ENCODE measurements at regions not wholly inside any gene's neighbourhood (a gene's known extent, or its start where the extent isn't known, plus 50 kb on each side); places are given as distances from the start of the nearest gene placed in this dataset.

- H3K4me1 ChIP-seq (ENCODE audit: insufficient read depth, low read length): no peaks in the 10 kb centered on the region
- DNase-seq (no peak), ATAC-seq (ENCODE audit: insufficient read depth, low read depth) (no peak)
- H3K9me3 ChIP-seq (ENCODE audit: insufficient read depth, low read length, severe bottlenecking): no peaks in the 10 kb centered on the region
- H2AFZ ChIP-seq (ENCODE audit: low read depth, low read length): no peak overlapping the region
- H3K4me3 ChIP-seq (ENCODE audit: low read depth in 1 of 2, low read length in 2 of 2): no peak overlapping the region
- H3K27ac ChIP-seq (ENCODE audit: low read length): no peak overlapping the region
- H4K20me1 ChIP-seq (ENCODE audit: insufficient read depth, low read length): no peaks in the 10 kb centered on the region
- no peaks in the 10 kb centered on the region for H3K36me3 ChIP-seq (ENCODE audit: insufficient read depth, low read length)
- H3K4me2 ChIP-seq (ENCODE audit: insufficient read depth, low read length): no peak overlapping the region
- TF ChIP-seq CTCF (IDR thresholded peaks at IDR 0.05; ENCODE audit: borderline replicate concordance, extremely low read depth, low read length, poor library complexity, severe bottlenecking) (peak; percentile 1), EZH2 (IDR thresholded peaks at IDR 0.05; ENCODE audit: borderline replicate concordance, low read depth, low read length, severe bottlenecking) (no peak)
- H3K79me2 ChIP-seq (ENCODE audit: insufficient read depth, low read length): no peaks in the 10 kb centered on the region
- H3K9ac ChIP-seq (ENCODE audit: low read depth, low read length): no peak overlapping the region
- H3K27me3 ChIP-seq (ENCODE audit: insufficient read depth, low read length, poor library complexity): no peaks in the 10 kb centered on the region
Observed at GRCh38 chr14:89015016-89015415, 190.6 kb downstream of the TTC8 start.

- DNase-seq (no peak), ATAC-seq (ENCODE audit: insufficient read depth, low read depth) (no peak)
- Histone ChIP-seq H3K4me2 (ENCODE audit: insufficient read depth, low read length) (no peak overlapping the region), H3K4me1 (ENCODE audit: insufficient read depth, low read length) (no peaks in the 10 kb centered on the region), H3K27ac (ENCODE audit: low read length) (no peak overlapping the region), H3K79me2 (ENCODE audit: insufficient read depth, low read length) (no peaks in the 10 kb centered on the region), H3K9me3 (ENCODE audit: insufficient read depth, low read length, severe bottlenecking) (no peaks in the 10 kb centered on the region), H3K4me3 (ENCODE audit: low read depth in 1 of 2, low read length in 2 of 2) (no peak overlapping the region), H2AFZ (ENCODE audit: low read depth, low read length) (no peak overlapping the region), H3K27me3 (ENCODE audit: insufficient read depth, low read length, poor library complexity) (no peaks in the 10 kb centered on the region), H3K9ac (ENCODE audit: low read depth, low read length) (no peak overlapping the region), H4K20me1 (ENCODE audit: insufficient read depth, low read length) (no peaks in the 10 kb centered on the region), H3K36me3 (ENCODE audit: insufficient read depth, low read length) (no peaks in the 10 kb centered on the region)
- TF ChIP-seq CTCF (IDR thresholded peaks at IDR 0.05; ENCODE audit: borderline replicate concordance, extremely low read depth, low read length, poor library complexity, severe bottlenecking) (no peak), EZH2 (IDR thresholded peaks at IDR 0.05; ENCODE audit: borderline replicate concordance, low read depth, low read length, severe bottlenecking) (no peak)
Observed at GRCh38 chr14:89017417-89017816, 193.0 kb downstream of the TTC8 start.

- Histone ChIP-seq H3K4me1 (ENCODE audit: insufficient read depth, low read length) (no peaks in the 10 kb centered on the region), H3K27ac (ENCODE audit: low read length) (no peak overlapping the region), H3K79me2 (ENCODE audit: insufficient read depth, low read length) (no peaks in the 10 kb centered on the region), H3K4me3 (ENCODE audit: low read depth in 1 of 2, low read length in 2 of 2) (no peak overlapping the region), H3K9me3 (ENCODE audit: insufficient read depth, low read length, severe bottlenecking) (no peaks in the 10 kb centered on the region), H3K9ac (ENCODE audit: low read depth, low read length) (no peak overlapping the region), H3K36me3 (ENCODE audit: insufficient read depth, low read length) (no peaks in the 10 kb centered on the region), H4K20me1 (ENCODE audit: insufficient read depth, low read length) (no peaks in the 10 kb centered on the region), H3K4me2 (ENCODE audit: insufficient read depth, low read length) (no peak overlapping the region), H2AFZ (ENCODE audit: low read depth, low read length) (no peak overlapping the region), H3K27me3 (ENCODE audit: insufficient read depth, low read length, poor library complexity) (no peaks in the 10 kb centered on the region)
- no peak for ATAC-seq (ENCODE audit: insufficient read depth, low read depth)
- TF ChIP-seq EZH2 (IDR thresholded peaks at IDR 0.05; ENCODE audit: borderline replicate concordance, low read depth, low read length, severe bottlenecking) (no peak), CTCF (IDR thresholded peaks at IDR 0.05; ENCODE audit: borderline replicate concordance, extremely low read depth, low read length, poor library complexity, severe bottlenecking) (no peak)
- DNase-seq: no peak
Observed at GRCh38 chr14:89022274-89022673, 197.8 kb downstream of the TTC8 start.

- no peak for DNase-seq
- Histone ChIP-seq H4K20me1 (ENCODE audit: insufficient read depth, low read length) (no peaks in the 10 kb centered on the region), H3K4me2 (ENCODE audit: insufficient read depth, low read length) (no peak overlapping the region), H3K9ac (ENCODE audit: low read depth, low read length) (no peak overlapping the region), H3K9me3 (ENCODE audit: insufficient read depth, low read length, severe bottlenecking) (no peaks in the 10 kb centered on the region), H2AFZ (ENCODE audit: low read depth, low read length) (no peak overlapping the region), H3K4me1 (ENCODE audit: insufficient read depth, low read length) (peaks cover 11% of the 10 kb centered on the region), H3K27ac (ENCODE audit: low read length) (no peak overlapping the region), H3K4me3 (ENCODE audit: low read depth in 1 of 2, low read length in 2 of 2) (no peak overlapping the region), H3K79me2 (ENCODE audit: insufficient read depth, low read length) (no peaks in the 10 kb centered on the region), H3K36me3 (ENCODE audit: insufficient read depth, low read length) (no peaks in the 10 kb centered on the region), H3K27me3 (ENCODE audit: insufficient read depth, low read length, poor library complexity) (no peaks in the 10 kb centered on the region)
- TF ChIP-seq CTCF (IDR thresholded peaks at IDR 0.05; ENCODE audit: borderline replicate concordance, extremely low read depth, low read length, poor library complexity, severe bottlenecking) (no peak), EZH2 (IDR thresholded peaks at IDR 0.05; ENCODE audit: borderline replicate concordance, low read depth, low read length, severe bottlenecking) (no peak)
- ATAC-seq (ENCODE audit: insufficient read depth, low read depth): no peak
Observed at GRCh38 chr14:89024691-89025090, 200.2 kb downstream of the TTC8 start.

Measured in DND-41 (cell line).